SK-N-SH (cell line): ENCODE measurements at regions not wholly inside any gene's neighbourhood (a gene's known extent, or its start where the extent isn't known, plus 50 kb on each side); places are given as distances from the start of the nearest gene placed in this dataset.

Experiments used
- CHD2 ChIP-seq: fragments of 150-350 bp; IDR thresholded peaks from 2 replicates; pipeline ENCODE4 v1.6.1; 2018; ENCODE audit warnings: low read length; ENCODE audit not compliant: partially characterized antibody
- CTCF ChIP-seq: fragments of 200-600 bp; sonication (generic); IDR thresholded peaks from 2 replicates; pipeline ENCODE4 v1.6.1; 2017; ENCODE audit warnings: antibody characterized with exemption, mild to moderate bottlenecking, moderate library complexity
- EZH2phosphoT487 ChIP-seq: fragments of 200-600 bp; sonication (generic); IDR thresholded peaks from 2 replicates; pipeline ENCODE4 v1.6.1; 2017; ENCODE audit warnings: low read depth, mixed run types, mild to moderate bottlenecking, antibody characterized with exemption, moderate library complexity, borderline replicate concordance
- FOXM1 ChIP-seq: IDR thresholded peaks from 2 replicates; pipeline ENCODE4 v1.4.0; 2012; ENCODE audit warnings: low read depth, mild to moderate bottlenecking
- GATA2 ChIP-seq: sonication (generic); formaldehyde crosslinking; IDR thresholded peaks from 2 replicates; pipeline ENCODE4 v1.5.0; 2020; ENCODE audit warnings: mild to moderate bottlenecking, missing genetic modification reagents
- JUND ChIP-seq: IDR thresholded peaks from 2 replicates; pipeline ENCODE4 v1.4.0; 2012
- MEF2A ChIP-seq: IDR thresholded peaks from 2 replicates; pipeline ENCODE4 v1.4.0; 2012; ENCODE audit warnings: low read depth, borderline replicate concordance
- MXI1 ChIP-seq: IDR thresholded peaks from 2 replicates; pipeline ENCODE4 v1.6.1; 2012; ENCODE audit warnings: mild to moderate bottlenecking, low read depth, low read length, improper control_type of control experiment
- POLR2AphosphoS5 ChIP-seq: IDR thresholded peaks from 2 replicates; pipeline ENCODE4 v1.6.1; 2012; ENCODE audit warnings: low read depth, low read length
- SMC3 ChIP-seq: IDR thresholded peaks from 2 replicates; pipeline ENCODE4 v1.6.1; 2012; ENCODE audit warnings: low read depth, low read length, improper control_type of control experiment
- TCF12 ChIP-seq: IDR thresholded peaks from 2 replicates; pipeline ENCODE4 v1.4.0; 2012
- TF ChIP-seq, protein P1 (sequence below): IDR thresholded peaks from 2 replicates; pipeline ENCODE4 v1.4.0; 2012; ENCODE audit warnings: low read depth

GRCh38 chr10:28980264-28980663 is 302.9 kb downstream of the BAMBI start:
- TF ChIP-seq POLR2AphosphoS5 (no peak), CTCF (no peak), JUND (no peak), FOXM1 (no peak), GATA2 (CRISPR knock-in tag) (no peak), SMC3 (no peak), MXI1 (no peak), MEF2A (no peak), TCF12 (no peak), CHD2 (no peak), EZH2phosphoT487 (no peak)
- TF ChIP-seq, protein P1, sequence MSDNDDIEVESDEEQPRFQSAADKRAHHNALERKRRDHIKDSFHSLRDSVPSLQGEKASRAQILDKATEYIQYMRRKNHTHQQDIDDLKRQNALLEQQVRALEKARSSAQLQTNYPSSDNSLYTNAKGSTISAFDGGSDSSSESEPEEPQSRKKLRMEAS: no peak
